GM12873 (cell line): ENCODE measurements at regions not wholly inside any gene's neighbourhood (a gene's known extent, or its start where the extent isn't known, plus 50 kb on each side); places are given as distances from the start of the nearest gene placed in this dataset.

ENCODE experiments used
- TF ChIP-seq, protein P1 (sequence below): IDR thresholded peaks from 2 replicates; pipeline ENCODE4 v1.5.1; 2012; ENCODE audit warnings: low read depth, mild to moderate bottlenecking, moderate library complexity, low read length, control low read depth; ENCODE audit not compliant: insufficient read depth; ENCODE audit errors: missing control alignments

- TF ChIP-seq, protein P1, sequence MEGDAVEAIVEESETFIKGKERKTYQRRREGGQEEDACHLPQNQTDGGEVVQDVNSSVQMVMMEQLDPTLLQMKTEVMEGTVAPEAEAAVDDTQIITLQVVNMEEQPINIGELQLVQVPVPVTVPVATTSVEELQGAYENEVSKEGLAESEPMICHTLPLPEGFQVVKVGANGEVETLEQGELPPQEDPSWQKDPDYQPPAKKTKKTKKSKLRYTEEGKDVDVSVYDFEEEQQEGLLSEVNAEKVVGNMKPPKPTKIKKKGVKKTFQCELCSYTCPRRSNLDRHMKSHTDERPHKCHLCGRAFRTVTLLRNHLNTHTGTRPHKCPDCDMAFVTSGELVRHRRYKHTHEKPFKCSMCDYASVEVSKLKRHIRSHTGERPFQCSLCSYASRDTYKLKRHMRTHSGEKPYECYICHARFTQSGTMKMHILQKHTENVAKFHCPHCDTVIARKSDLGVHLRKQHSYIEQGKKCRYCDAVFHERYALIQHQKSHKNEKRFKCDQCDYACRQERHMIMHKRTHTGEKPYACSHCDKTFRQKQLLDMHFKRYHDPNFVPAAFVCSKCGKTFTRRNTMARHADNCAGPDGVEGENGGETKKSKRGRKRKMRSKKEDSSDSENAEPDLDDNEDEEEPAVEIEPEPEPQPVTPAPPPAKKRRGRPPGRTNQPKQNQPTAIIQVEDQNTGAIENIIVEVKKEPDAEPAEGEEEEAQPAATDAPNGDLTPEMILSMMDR, result no peak
Measured at GRCh38 chr2:193332941-193333340, 1138.2 kb upstream of the TMEFF2 start.

- TF ChIP-seq, protein P1, result no peak
Measured at GRCh38 chr2:193331676-193332075, 1136.9 kb upstream of the TMEFF2 start.

GRCh38 chr2:193326296-193326695 is 1131.6 kb upstream of the TMEFF2 start:
- TF ChIP-seq, protein P1, result no peak

DNA sequence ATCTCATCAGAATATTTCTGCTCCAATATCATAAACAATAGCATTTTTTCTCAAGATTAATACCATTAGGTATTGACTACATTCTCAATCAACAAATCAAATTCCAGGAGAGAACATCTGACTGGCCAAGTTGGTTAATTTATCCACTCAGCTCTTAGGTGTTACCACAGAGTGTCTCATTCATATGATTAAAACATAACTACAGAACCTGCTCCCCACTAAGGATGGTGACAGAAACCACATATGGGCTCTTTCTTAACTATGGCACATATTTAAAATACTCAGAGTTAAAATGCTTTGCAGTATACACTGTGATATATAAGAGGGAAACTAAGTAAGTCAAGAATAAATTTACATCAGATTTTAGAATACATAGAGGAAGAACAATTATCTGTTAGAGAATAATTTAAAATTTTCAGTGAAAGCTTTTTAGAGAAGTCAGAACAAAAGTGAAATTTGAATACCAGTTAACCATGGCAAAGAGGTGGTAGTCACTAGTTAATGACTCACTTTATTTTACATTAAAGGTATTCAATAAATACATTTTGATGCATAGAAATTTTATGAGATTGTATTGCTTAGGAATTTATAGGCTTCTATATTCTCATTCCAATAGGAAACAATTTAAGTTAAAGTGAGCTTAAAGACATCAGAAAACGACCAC is 1120.8 kb upstream of the TMEFF2 start:
- TF ChIP-seq, protein P1, result no peak

DNA sequence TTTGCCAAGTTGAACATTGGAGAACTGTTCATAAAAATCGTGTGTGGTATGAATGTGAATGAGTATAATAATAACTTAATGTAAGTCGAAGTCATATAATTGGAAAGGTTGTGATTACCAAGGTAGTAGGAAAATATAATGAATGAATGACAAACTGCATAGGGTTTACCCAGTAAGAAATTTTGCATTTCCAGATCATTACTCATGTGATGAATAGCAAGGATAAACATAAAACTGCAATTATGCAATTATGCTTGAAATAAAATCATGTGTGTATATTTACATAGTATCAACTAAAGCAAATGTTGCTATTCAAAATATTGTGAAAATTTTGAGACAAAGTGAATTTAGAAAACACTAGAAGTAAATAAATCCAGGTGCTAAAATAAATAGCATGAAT is 1108.7 kb upstream of the TMEFF2 start:
- TF ChIP-seq, protein P1, result no peak

- TF ChIP-seq, protein P1, result no peak
Measured at GRCh38 chr2:193294371-193294770, 1099.6 kb upstream of the TMEFF2 start.

GRCh38 chr2:193279361-193279760 is 1084.6 kb upstream of the TMEFF2 start:
- TF ChIP-seq, protein P1, result no peak
